KMS-11 (cell line): ENCODE measurements at regions not wholly inside any gene's neighbourhood (a gene's known extent, or its start where the extent isn't known, plus 50 kb on each side); places are given as distances from the start of the nearest gene placed in this dataset.

Source experiments
- H2AFZ ChIP-seq: fragments of 200-600 bp; sonication (generic); 2 replicates; pipeline ENCODE4 v1.6.1; 2016; ENCODE audit warnings: antibody characterized with exemption, mixed run types, low read depth
- H3K27ac ChIP-seq: fragments of 200-600 bp; sonication (generic); 2 replicates; pipeline ENCODE4 v1.6.1; 2016; ENCODE audit warnings: mild to moderate bottlenecking, mixed run types
- H3K27me3 ChIP-seq: fragments of 200-600 bp; sonication (generic); 2 replicates; pipeline ENCODE4 v1.6.1; 2017; ENCODE audit warnings: mild to moderate bottlenecking, low read depth, mixed run types, moderate library complexity; ENCODE audit not compliant: insufficient read depth
- H3K36me3 ChIP-seq: fragments of 200-600 bp; sonication (generic); 2 replicates; pipeline ENCODE4 v1.6.1; 2017; ENCODE audit warnings: mild to moderate bottlenecking, mixed run types; ENCODE audit not compliant: insufficient read depth
- H3K4me1 ChIP-seq: fragments of 200-600 bp; sonication (generic); 2 replicates; pipeline ENCODE4 v1.6.1; 2016; ENCODE audit warnings: mild to moderate bottlenecking, low read depth, mixed run types; ENCODE audit not compliant: poor library complexity, severe bottlenecking
- H3K4me2 ChIP-seq: fragments of 200-600 bp; sonication (generic); 2 replicates; pipeline ENCODE4 v1.7.0; 2016; ENCODE audit warnings: mild to moderate bottlenecking, mixed run types
- H3K4me3 ChIP-seq: fragments of 200-600 bp; sonication (generic); IDR thresholded peaks from 2 replicates; pipeline ENCODE4 v1.6.1; 2017; ENCODE audit warnings: low read depth, low read length, mixed read lengths; ENCODE audit not compliant: insufficient read depth
- H3K79me2 ChIP-seq: fragments of 200-600 bp; sonication (generic); 2 replicates; pipeline ENCODE4 v1.6.1; 2016; ENCODE audit warnings: low read depth, mixed run types; ENCODE audit not compliant: insufficient read depth
- H3K9ac ChIP-seq: fragments of 200-600 bp; sonication (generic); 2 replicates; pipeline ENCODE4 v1.6.1; 2016; ENCODE audit warnings: mild to moderate bottlenecking, mixed run types
- H4K20me1 ChIP-seq: fragments of 200-600 bp; sonication (generic); 2 replicates; pipeline ENCODE4 v1.6.1; 2016; ENCODE audit warnings: mild to moderate bottlenecking, mixed run types; ENCODE audit not compliant: insufficient read depth
- CTCF ChIP-seq: fragments of 200-600 bp; sonication (generic); conservative IDR thresholded peaks from 2 replicates; pipeline ENCODE4 v1.6.1; 2017; ENCODE audit warnings: low read depth, mild to moderate bottlenecking, antibody characterized with exemption, low read length, moderate library complexity, mixed read lengths

DNA sequence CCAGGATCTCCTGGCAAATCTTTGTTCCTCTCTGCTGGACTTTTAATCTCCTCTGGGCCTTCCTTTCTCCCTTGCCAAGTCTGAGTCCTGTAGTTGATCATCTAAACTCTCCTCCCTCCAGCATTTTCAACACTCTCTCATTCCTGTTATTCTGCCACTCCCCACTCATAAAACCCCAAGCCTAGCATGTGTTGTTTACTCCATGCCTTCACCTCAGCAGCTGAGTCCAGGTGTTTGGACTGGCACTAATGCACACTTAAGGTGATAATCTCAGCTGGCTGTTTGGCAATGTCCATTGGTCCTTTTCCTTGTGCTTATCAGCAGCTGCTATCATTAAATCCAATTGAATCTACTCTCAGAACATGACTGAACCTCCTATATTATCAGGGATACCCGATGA lies 876.8 kb upstream of the TENM4 start:
- TF ChIP-seq CTCF: no peak
- Histone ChIP-seq H3K4me3 (no peak overlapping the region), H2AFZ (no peak overlapping the region), H3K36me3 (no peaks in the 10 kb centered on the region), H4K20me1 (no peaks in the 10 kb centered on the region), H3K9ac (no peak overlapping the region), H3K4me1 (peaks cover 28% of the 10 kb centered on the region), H3K27me3 (no peaks in the 10 kb centered on the region), H3K79me2 (no peaks in the 10 kb centered on the region), H3K4me2 (no peak overlapping the region), H3K27ac (no peak overlapping the region)

GRCh38 chr11:80315200-80315599 lies 874.4 kb upstream of the TENM4 start:
- Histone ChIP-seq H3K4me1 (peaks cover 10% of the 10 kb centered on the region), H3K9ac (no peak overlapping the region), H3K4me3 (no peak overlapping the region), H3K27me3 (no peaks in the 10 kb centered on the region), H2AFZ (no peak overlapping the region), H3K79me2 (no peaks in the 10 kb centered on the region), H3K4me2 (no peak overlapping the region), H3K36me3 (no peaks in the 10 kb centered on the region), H3K27ac (no peak overlapping the region), H4K20me1 (no peaks in the 10 kb centered on the region)
- TF ChIP-seq CTCF: no peak

DNA sequence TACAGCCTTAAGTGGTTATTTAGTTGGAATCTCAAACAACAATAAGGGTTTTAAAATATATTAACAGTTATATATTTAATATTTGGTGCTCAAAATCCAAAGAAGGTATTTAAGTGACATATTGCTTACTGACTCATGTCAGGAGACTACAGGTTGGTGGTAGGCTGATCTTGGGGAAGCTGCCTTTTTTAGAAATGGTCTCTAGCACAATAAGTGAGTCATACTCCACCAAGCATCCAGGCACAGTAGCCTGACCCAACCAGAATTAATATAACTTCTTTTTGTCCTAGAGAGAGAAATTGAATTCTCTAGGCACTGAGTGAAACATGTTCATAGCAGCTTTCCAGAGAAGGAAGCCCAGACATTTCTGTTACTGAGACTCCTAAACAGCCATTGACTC lies 868.5 kb upstream of the TENM4 start:
- Histone ChIP-seq H3K36me3 (no peaks in the 10 kb centered on the region), H2AFZ (no peak overlapping the region), H3K9ac (no peak overlapping the region), H3K79me2 (no peaks in the 10 kb centered on the region), H4K20me1 (no peaks in the 10 kb centered on the region), H3K4me2 (no peak overlapping the region), H3K27me3 (no peaks in the 10 kb centered on the region), H3K4me1 (no peaks in the 10 kb centered on the region), H3K27ac (no peak overlapping the region), H3K4me3 (no peak overlapping the region)
- TF ChIP-seq CTCF: no peak

- H3K4me1 ChIP-seq: no peaks in the 10 kb centered on the region
- H3K4me3 ChIP-seq: no peak overlapping the region
- no peak for TF ChIP-seq CTCF
- no peak overlapping the region for H3K27ac ChIP-seq
- no peaks in the 10 kb centered on the region for H3K36me3 ChIP-seq
- H2AFZ ChIP-seq: no peak overlapping the region
- H3K4me2 ChIP-seq: no peak overlapping the region
- no peak overlapping the region for H3K9ac ChIP-seq
- no peaks in the 10 kb centered on the region for H3K27me3 ChIP-seq
- no peaks in the 10 kb centered on the region for H3K79me2 ChIP-seq
- no peaks in the 10 kb centered on the region for H4K20me1 ChIP-seq
Observed at GRCh38 chr11:80307676-80308075, 866.8 kb upstream of the TENM4 start.
